ENCODE measurements at regions not wholly inside any gene's neighbourhood (a gene's known extent, or its start where the extent isn't known, plus 50 kb on each side); places are given as distances from the start of the nearest gene placed in this dataset.

DNA sequence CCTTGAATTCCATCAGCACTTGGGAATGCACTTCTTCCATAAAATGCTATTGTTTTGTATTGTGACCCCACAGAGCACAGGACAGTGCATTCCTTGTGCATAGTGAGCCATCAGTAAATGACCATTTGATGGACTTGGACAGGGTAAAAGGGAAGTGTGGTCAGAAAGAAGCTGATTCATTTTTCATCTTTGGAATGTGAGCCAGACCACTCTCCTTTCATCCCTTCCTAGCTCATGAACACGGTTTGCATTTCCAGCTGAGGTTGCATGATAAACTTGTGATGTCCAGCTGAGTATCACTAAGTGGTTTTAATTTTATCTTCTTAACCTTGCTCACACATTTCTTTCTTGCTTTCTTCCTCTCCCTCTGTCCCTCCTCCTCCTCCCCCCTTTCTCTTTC lies 101.3 kb downstream of the NUDT12 start:
- DNase-seq = no peak

GRCh38 chr5:103458497-103459040 lies 104.0 kb downstream of the NUDT12 start:
- no peak for DNase-seq

DNA sequence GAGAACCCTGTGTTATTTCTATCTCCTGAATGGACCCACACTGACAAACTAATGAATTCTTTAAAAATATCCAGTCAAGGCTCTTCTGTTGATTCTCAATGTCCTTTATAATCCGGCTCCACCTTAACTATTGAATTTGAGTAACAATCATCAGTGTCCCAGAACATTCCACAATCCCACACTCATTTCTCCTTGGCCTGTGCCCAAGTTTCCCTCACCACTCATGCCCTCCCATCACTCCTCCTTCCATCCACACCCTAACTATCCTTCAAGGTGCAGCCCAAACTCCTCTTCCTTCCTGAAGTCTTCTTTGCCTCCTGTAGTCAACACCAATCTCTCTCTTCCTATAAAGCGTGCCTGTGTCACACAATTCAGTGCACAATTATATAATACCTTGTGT lies 106.1 kb downstream of the NUDT12 start:
- DNase-seq = no peak

GRCh38 chr5:103455796-103456195 lies 106.8 kb downstream of the NUDT12 start:
- no peak for DNase-seq

DNA sequence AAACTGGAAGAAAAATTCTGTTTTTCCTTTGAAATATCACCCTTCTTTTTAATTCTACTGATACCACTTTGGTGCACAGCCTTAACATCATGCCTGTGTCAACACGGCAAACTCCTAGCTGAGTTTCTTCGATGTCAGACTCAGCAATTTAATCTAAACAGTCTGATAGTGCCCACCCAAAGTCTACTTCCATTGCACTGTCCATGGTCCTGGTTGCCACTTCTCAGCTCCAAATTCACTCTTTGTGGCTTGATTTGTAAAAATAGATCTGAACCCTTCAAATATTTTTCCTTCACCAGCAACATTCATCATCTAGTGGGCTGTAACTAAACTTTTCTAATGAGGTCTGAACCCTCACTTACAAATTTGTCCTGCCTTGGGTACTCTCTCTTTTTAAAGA lies 107.8 kb downstream of the NUDT12 start:
- no peak for DNase-seq

DNA sequence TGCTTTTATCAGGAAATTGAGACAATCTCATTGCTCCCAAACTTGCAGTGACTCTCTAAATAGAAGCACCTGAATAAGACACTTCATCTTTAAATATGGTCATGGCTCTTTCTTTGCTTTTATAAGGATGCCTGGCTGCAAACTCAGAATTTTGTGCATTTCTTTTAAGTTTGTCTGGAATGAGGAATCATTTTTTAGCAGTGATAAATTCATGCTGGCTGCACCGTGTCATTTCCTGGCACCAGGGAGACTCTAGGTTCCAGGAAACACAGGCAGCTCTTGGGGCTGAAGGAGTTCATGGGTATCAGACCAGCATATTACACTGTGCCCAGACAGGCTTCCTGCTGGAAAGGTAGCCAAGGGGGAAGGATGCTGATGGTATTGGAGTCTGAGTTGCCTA lies 109.9 kb downstream of the NUDT12 start:
- no peak for DNase-seq

DNA sequence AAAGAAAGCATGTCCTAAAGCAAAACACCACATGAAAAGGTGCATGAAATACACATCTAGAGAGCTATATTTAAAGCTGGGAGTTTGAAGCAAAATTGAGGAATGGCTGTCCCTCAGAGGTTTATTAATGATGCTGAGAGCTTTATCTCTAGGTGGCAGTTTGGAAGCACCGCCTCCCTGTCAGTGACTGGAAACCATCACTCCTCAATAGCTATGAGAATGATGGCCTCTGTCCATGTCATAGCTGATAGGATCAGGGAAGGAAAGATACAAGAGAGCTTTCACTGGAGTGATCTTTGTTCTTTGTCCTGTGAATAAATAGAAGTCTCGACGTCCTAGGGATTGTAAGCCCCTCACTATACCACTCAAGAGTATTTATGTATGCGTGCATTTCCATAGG lies 110.5 kb downstream of the NUDT12 start:
- DNase-seq = no peak

DNA sequence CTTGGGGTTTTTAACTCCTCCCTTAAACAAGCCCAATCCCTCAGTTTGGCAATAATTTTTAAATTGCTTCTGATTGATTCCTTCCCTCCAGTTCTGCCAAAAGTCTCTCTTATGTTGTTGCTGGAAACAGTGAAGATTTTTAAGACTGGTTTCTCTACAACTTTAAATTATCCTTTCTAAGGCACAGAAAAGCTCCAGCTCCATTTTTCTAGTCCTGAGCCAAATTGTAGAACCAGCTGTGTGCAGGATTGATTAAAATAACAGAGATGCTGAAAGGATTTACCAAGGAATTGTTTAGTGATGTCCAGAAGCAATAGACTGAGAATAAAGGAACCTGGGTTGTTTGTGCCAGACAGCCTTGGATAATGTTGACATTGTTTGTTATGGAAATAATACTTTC lies 111.3 kb downstream of the NUDT12 start:
- DNase-seq = no peak

GRCh38 chr5:103450333-103451061 lies 112.1 kb downstream of the NUDT12 start:
- DNase-seq = peak in 1 of 2 experiments; percentile 3

DNA sequence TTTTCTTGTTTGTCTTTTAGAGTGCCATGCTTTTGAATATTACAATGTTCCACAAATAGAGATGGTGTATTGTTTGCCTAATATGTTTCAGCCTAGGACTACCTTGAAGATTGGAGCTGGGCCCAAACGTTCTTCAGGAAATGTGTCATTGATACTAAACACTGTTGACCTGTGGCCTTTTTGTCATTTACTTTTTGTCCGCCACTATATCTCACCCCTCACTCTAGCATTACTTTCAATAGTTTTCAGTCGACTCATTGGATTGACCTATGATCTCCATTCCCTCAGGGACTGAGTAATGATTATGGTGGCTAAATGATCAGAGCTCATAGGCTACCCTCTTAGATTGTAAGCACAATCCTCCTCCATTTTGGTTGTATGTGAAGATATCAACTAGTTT lies 115.8 kb downstream of the NUDT12 start:
- DNase-seq = no peak

- DNase-seq = no peak
Measured at GRCh38 chr5:103445426-103446035, 117.1 kb downstream of the NUDT12 start.

GRCh38 chr5:103444333-103445038 lies 118.1 kb downstream of the NUDT12 start:
- no peak for DNase-seq

DNA sequence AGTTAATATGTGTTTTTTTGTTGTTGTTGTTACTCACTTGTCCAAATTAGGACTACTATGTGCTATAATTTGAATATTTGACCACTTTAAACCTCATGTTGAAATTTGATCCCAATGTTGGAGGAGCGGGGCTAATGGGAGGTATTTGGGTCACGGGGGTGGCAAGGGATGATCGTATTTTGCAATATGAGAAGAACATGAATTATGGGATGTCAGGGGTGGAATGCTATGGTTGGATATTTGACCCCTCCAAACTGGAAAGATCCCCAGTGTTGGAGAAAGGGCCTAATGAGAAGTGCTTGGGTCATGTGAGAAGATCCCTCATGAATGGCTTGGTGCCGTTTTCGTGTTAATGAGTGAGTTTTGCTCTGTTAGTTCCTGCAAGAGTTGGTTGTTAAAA lies 119.8 kb downstream of the NUDT12 start:
- DNase-seq = no peak

DNA sequence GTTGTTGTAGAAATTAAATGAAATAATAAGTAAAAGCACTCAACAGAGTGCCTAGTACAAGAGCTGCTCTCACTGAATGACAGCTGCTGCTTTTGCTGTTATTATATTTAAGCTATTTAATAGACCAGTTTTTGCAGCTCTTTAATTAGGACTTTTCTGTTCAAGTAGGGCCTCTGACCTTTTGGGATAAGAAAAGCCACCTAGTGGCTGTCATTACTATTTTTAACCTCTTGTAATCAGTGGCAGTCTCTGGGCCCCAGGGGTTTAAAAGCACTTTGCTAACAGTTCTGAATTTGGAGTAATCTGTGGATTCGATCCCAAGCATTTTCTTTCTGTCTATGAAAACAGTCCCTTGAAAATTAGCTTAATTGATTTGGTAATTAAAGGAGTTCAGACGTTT lies 121.1 kb downstream of the NUDT12 start:
- DNase-seq = no peak

- no peak for DNase-seq
Measured at GRCh38 chr5:103439007-103439406, 123.6 kb downstream of the NUDT12 start.

GRCh38 chr5:103436656-103437055 lies 125.9 kb downstream of the NUDT12 start:
- no peak for DNase-seq

DNA sequence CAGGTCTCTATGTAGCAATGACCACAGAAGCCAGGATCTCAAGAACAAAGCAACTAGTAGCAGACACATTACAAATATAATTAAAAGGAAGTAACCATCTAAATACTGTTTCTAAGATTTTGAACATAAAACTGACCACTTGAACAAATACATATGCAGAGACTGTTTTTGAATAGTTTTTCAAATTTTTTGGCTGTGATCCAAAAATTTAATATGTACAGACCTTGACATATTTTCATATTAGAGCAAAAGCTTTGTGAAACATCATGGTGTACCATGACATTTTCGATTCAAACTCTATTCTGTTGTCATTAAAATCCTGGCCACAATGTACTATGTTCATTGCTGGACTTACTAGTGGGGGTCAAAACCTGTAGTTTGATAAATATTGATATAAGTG lies 126.5 kb downstream of the NUDT12 start:
- no peak for DNase-seq

- no peak for DNase-seq
Measured at GRCh38 chr5:103435136-103435889, 127.3 kb downstream of the NUDT12 start.

- no peak for DNase-seq
Measured at GRCh38 chr5:103434057-103434456, 128.5 kb downstream of the NUDT12 start.

GRCh38 chr5:103433211-103433610 lies 129.4 kb downstream of the NUDT12 start:
- no peak for DNase-seq

DNA sequence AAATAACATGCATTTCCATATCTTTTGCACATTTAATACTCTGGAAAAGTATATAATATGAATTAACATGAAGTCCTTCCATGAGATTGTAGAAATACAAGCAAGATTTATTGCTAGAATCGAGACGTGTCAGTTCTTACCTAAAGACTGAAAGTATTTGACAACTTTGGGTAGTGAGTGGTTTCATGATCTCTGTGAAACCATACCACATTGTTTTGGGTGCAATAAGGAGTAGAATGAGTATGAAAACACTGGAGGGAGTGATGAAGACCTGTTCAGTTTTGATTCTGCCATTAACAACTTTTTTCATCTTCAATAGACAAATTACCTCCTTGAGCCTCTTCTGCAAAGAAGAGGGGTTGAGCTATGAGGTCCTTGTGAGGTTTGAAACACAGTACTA lies 133.7 kb downstream of the NUDT12 start:
- no peak for DNase-seq

- DNase-seq = peak; percentile 45 to 77
Measured at GRCh38 chr5:103428411-103428871, 134.1 kb downstream of the NUDT12 start.

- DNase-seq = no peak
Measured at GRCh38 chr5:103427326-103427725, 135.3 kb downstream of the NUDT12 start.

Measured in NCI-H2081 (cell line).